HCT116 (cell line): ENCODE measurements at regions not wholly inside any gene's neighbourhood (a gene's known extent, or its start where the extent isn't known, plus 50 kb on each side); places are given as distances from the start of the nearest gene placed in this dataset.

ENCODE experiments used
- ATAC-seq: fragments of 200-7000 bp; cut with Tn5 transposase; 2 replicates; pipeline ENCODE4 v1.9.1; 2020; ENCODE audit warnings: mild to moderate bottlenecking, moderate library complexity
- BruUV-seq: library from RNA; stranded (reverse); fragments of 400-500 nt; replicated peaks from 2 replicates; lab custom pipeline; 2021; lab: Mats Ljungman, UMichigan
- CTCF ChIA-PET: fragments of 300-600 bp; sonication (Branson Sonifier 250); formaldehyde crosslinking; loops from one replicate; lab custom pipeline; 2021; ENCODE audit warnings: antibody characterized with exemption; lab: Charles Lee
- POLR2A ChIA-PET: fragments of 300-600, 350-600 bp; sonication (Branson Sonifier 250); formaldehyde crosslinking; loops from one replicate; lab custom pipeline; 2021; ENCODE audit warnings: antibody characterized with exemption; lab: Charles Lee
- RAD21 ChIA-PET, 2 experiments: fragments of 300-600 bp; sonication (Branson Sonifier 250); formaldehyde crosslinking; loops; one replicate each; lab custom pipeline; 2023; ENCODE audit warnings: low total read pairs in 2 of 2; ENCODE audit not compliant: uncharacterized antibody in 2 of 2, unreplicated experiment in 2 of 2, low non-redundant PET in 1 of 2; lab: Charles Lee
- DNase-seq: peaks from one replicate; pipeline ENCODE4 v3.0.0-alpha.2; 2010; ENCODE audit warnings: low read depth, low spot score
- H2AFZ ChIP-seq: fragments of 200-600 bp; shearing (Covaris generic), sonication (generic); 2 replicates; pipeline ENCODE4 v1.6.1; 2017; ENCODE audit warnings: low read depth, mixed run types, mixed read lengths, antibody characterized with exemption, low read length; ENCODE audit not compliant: poor library complexity, severe bottlenecking
- H3K27ac ChIP-seq: 2 replicates; pipeline ENCODE4 v1.5.1; 2012; ENCODE audit warnings: low read depth, low read length
- H3K27me3 ChIP-seq: fragments of 200-600 bp; sonication (generic); 2 replicates; pipeline ENCODE4 v1.6.1; 2016; ENCODE audit warnings: mixed run types, low read length, mixed read lengths; ENCODE audit not compliant: insufficient read depth
- H3K36me3 ChIP-seq, 2 experiments: fragments of 200-500 bp in 1 of 2; fragments of 200-600 bp in 1 of 2; sonication (Bioruptor generic) in 1 of 2; sonication (generic) in 1 of 2; 2 replicates each; pipeline versions ENCODE4 v1.5.1 to v1.6.1; 2014 to 2016; ENCODE audit warnings: low read length in 2 of 2, inconsistent platforms in 1 of 2, mixed read lengths in 1 of 2, mixed run types in 1 of 2; ENCODE audit not compliant: insufficient read depth in 2 of 2, control insufficient read depth in 1 of 2
- H3K4me1 ChIP-seq, 2 experiments: fragments of 200-600 bp in 1 of 2; sonication (generic) in 1 of 2; 2 replicates each; pipeline versions ENCODE4 v1.5.1 to v1.6.1; 2012 to 2017; ENCODE audit warnings: low read length in 2 of 2, inconsistent platforms in 1 of 2, mild to moderate bottlenecking in 1 of 2, mixed read lengths in 1 of 2, mixed run types in 1 of 2, moderate library complexity in 1 of 2; ENCODE audit not compliant: insufficient read depth in 2 of 2, control insufficient read depth in 1 of 2
- H3K4me2 ChIP-seq: fragments of 200-600 bp; sonication (generic); 2 replicates; pipeline ENCODE4 v1.6.1; 2017; ENCODE audit warnings: mixed run types, low read length, mixed read lengths
- H3K4me3 ChIP-seq, 2 experiments: fragments of 200-600 bp in 1 of 2; sonication (generic) in 1 of 2; replicated peaks in 1 of 2; 2 replicates each; pipeline ENCODE4 v1.5.1; 2011 to 2016; ENCODE audit warnings: low read length in 2 of 2, control low read depth in 1 of 2, low read depth in 1 of 2, mild to moderate bottlenecking in 1 of 2, mixed read lengths in 1 of 2, mixed run types in 1 of 2
- H3K79me2 ChIP-seq: fragments of 200-600 bp; sonication (generic); 2 replicates; pipeline ENCODE4 v1.6.1; 2017; ENCODE audit warnings: mild to moderate bottlenecking, mixed run types, low read length, moderate library complexity, mixed read lengths; ENCODE audit not compliant: insufficient read depth
- H3K9ac ChIP-seq: fragments of 200-600 bp; sonication (generic); 2 replicates; pipeline ENCODE4 v1.6.1; 2016; ENCODE audit warnings: low read length, mixed read lengths
- H3K9me2 ChIP-seq: fragments of 200-600 bp; sonication (generic), shearing (Covaris generic); 2 replicates; pipeline ENCODE4 v1.6.1; 2017; ENCODE audit warnings: mixed run types, mild to moderate bottlenecking, moderate library complexity; ENCODE audit not compliant: insufficient read depth
- H3K9me3 ChIP-seq, 2 experiments: fragments of 200-500 bp in 1 of 2; fragments of 200-600 bp in 1 of 2; sonication (Bioruptor generic) in 1 of 2; sonication (generic) in 1 of 2; 2 replicates each; pipeline ENCODE4 v1.6.1; 2014 to 2017; ENCODE audit warnings: low read length in 2 of 2, mixed read lengths in 2 of 2, inconsistent platforms in 1 of 2, low read depth in 1 of 2, mild to moderate bottlenecking in 1 of 2, mixed run types in 1 of 2, moderate library complexity in 1 of 2; ENCODE audit not compliant: control insufficient read depth in 1 of 2, insufficient read depth in 1 of 2
- H4K20me1 ChIP-seq: fragments of 200-600 bp; sonication (generic), shearing (Covaris generic); 2 replicates; pipeline ENCODE4 v1.6.1; 2017; ENCODE audit warnings: mixed run types, mild to moderate bottlenecking, moderate library complexity; ENCODE audit not compliant: insufficient read depth
- CEBPB ChIP-seq: IDR thresholded peaks from 2 replicates; pipeline ENCODE4 v1.6.1; 2012; ENCODE audit warnings: low read depth
- CTCF ChIP-seq, 3 experiments: fragments of 200-600 bp in 1 of 3; sonication (generic) in 1 of 3; IDR thresholded peaks in 2 of 3; conservative IDR thresholded peaks in 1 of 3; 2 replicates each; pipeline ENCODE4 v1.5.1; 2012 to 2017; ENCODE audit warnings: low read depth in 2 of 3, low read length in 2 of 3, antibody characterized with exemption in 1 of 3, borderline replicate concordance in 1 of 3, control low read depth in 1 of 3, mild to moderate bottlenecking in 1 of 3, mixed read lengths in 1 of 3, mixed run types in 1 of 3, moderate library complexity in 1 of 3; ENCODE audit not compliant: insufficient read depth in 1 of 3
- ELF1 ChIP-seq: IDR thresholded peaks from 2 replicates; pipeline ENCODE4 v1.6.1; 2012; ENCODE audit warnings: low read depth, borderline replicate concordance
- EZH2 ChIP-seq: fragments of 200-600 bp; sonication (generic); IDR thresholded peaks from 2 replicates; pipeline ENCODE4 v1.6.1; 2017; ENCODE audit warnings: antibody characterized with exemption, mixed run types
- FOSL1 ChIP-seq: IDR thresholded peaks from 2 replicates; pipeline ENCODE4 v1.6.1; 2012; ENCODE audit warnings: low read depth
- POLR2AphosphoS5 ChIP-seq: IDR thresholded peaks from 2 replicates; pipeline ENCODE4 v1.6.1; 2011; ENCODE audit warnings: mild to moderate bottlenecking, low read depth, low read length, moderate library complexity
- SIN3A ChIP-seq: IDR thresholded peaks from 2 replicates; pipeline ENCODE4 v1.6.1; 2012; ENCODE audit warnings: low read depth
- YY1 ChIP-seq: IDR thresholded peaks from 2 replicates; pipeline ENCODE4 v1.6.1; 2011; ENCODE audit warnings: low read length, low read depth, moderate library complexity, mild to moderate bottlenecking; ENCODE audit not compliant: insufficient replicate concordance; ENCODE audit errors: extremely low read depth
- ZBTB33 ChIP-seq: IDR thresholded peaks from 2 replicates; pipeline ENCODE4 v1.6.1; 2011; ENCODE audit warnings: mild to moderate bottlenecking, low read length, moderate library complexity; ENCODE audit not compliant: insufficient replicate concordance; ENCODE audit errors: extremely low read depth
- ZFX ChIP-seq: fragments of 450-650 bp; IDR thresholded peaks from 2 replicates; pipeline ENCODE4 v1.6.1; 2017
- ZNF274 ChIP-seq: fragments of 200-500 bp; sonication (Bioruptor generic); IDR thresholded peaks from 2 replicates; pipeline ENCODE4 v1.6.1; 2014; ENCODE audit warnings: mild to moderate bottlenecking, low read depth, low read length, inconsistent platforms
- intact Hi-C: fragments of 100-400 bp; cut with micrococcal nuclease; formaldehyde crosslinking; loops from 2 replicates; pipeline ENCODE4 v1.10.0; 2022

DNA sequence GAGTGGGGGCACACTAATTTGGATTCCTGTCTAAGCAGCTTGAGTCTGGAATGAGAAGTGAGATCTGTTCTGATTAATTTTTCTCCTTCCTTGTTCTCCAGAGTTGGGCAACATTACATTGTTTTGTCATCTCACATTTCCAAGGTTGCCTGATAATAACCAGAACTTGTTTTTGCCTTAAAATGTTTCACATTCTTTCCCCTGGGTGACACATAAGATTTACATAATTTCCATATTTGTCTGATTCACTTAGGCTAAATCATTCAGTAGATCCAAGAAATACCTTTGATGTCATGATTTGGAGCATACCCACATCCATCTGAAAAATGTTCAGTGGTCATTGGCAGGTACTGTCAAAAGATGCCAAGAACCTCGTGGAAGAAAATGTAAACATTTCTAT, 60.3 kb downstream of the XCL2 start (continued):
- TF ChIP-seq CTCF (IDR thresholded peaks at IDR 0.05 in 2 of 3, conservative IDR thresholded peaks at IDR 0.05 in 1 of 3; ENCODE audit: borderline replicate concordance in 1 of 3, insufficient read depth in 1 of 3, low read depth in 2 of 3, low read length in 2 of 3): no peak

- ATAC-seq: no peak
- intact Hi-C loops: no loop called here
- TF ChIP-seq POLR2AphosphoS5 (no peak), CEBPB (no peak), YY1 (no peak), EZH2 (no peak), ZNF274 (no peak), ELF1 (no peak), ZBTB33 (no peak), ZFX (no peak), SIN3A (no peak), FOSL1 (no peak)
- Histone ChIP-seq H3K27ac (no peak overlapping the region), H3K4me1 (no peaks in the 10 kb centered on the region), H4K20me1 (no peaks in the 10 kb centered on the region), H3K36me3 (no peaks in the 10 kb centered on the region), H3K9ac (no peak overlapping the region), H3K4me3 (no peak overlapping the region), H3K9me2 (no peaks in the 10 kb centered on the region), H2AFZ (no peak overlapping the region), H3K79me2 (no peaks in the 10 kb centered on the region), H3K4me2 (no peak overlapping the region), H3K27me3 (no peaks in the 10 kb centered on the region), H3K9me3 (no peaks in the 10 kb centered on the region)
- CTCF ChIA-PET: no interaction called here
- POLR2A ChIA-PET: interaction anchor here (0.9 kb wide), 1 partner anchor 11 kb away, joined by 3 read pairs; no protein-coding TSS in a partner anchor
- no peak for DNase-seq
- no TSS peak for BruUV-seq
- RAD21 ChIA-PET: no interaction called here
Observed at GRCh38 chr1:168482106-168482505, 61.7 kb downstream of the XCL2 start.
